ENCODE measurements at regions not wholly inside any gene's neighbourhood (a gene's known extent, or its start where the extent isn't known, plus 50 kb on each side); places are given as distances from the start of the nearest gene placed in this dataset.

DNA sequence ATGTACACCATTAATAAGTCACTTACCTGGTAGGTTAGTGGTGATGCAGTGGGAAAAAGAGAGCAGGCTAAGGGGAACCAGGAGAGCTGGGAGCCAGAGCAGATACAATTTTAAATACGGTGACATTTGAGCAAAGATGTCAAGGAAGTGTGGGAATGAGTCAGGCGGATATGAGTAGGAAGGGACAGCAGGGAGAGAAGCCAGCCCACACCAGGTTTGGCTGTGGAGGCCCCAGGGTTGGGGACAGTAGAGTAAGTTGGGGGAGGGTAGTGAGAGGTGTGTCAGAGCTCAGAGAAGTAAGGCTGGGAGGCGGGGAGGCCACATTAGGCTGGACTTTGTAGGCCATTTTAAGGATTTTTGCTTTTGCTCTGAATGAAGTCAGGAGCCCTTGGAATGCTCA lies 482.0 kb downstream of the DISC1 start:
- no peak for DNase-seq (ENCODE audit: low read depth)
- no peak overlapping the region for H3K4me3 ChIP-seq (ENCODE audit: low read length)
- TF ChIP-seq, protein P1, sequence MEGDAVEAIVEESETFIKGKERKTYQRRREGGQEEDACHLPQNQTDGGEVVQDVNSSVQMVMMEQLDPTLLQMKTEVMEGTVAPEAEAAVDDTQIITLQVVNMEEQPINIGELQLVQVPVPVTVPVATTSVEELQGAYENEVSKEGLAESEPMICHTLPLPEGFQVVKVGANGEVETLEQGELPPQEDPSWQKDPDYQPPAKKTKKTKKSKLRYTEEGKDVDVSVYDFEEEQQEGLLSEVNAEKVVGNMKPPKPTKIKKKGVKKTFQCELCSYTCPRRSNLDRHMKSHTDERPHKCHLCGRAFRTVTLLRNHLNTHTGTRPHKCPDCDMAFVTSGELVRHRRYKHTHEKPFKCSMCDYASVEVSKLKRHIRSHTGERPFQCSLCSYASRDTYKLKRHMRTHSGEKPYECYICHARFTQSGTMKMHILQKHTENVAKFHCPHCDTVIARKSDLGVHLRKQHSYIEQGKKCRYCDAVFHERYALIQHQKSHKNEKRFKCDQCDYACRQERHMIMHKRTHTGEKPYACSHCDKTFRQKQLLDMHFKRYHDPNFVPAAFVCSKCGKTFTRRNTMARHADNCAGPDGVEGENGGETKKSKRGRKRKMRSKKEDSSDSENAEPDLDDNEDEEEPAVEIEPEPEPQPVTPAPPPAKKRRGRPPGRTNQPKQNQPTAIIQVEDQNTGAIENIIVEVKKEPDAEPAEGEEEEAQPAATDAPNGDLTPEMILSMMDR (conservative IDR thresholded peaks at IDR 0.05; ENCODE audit: low read length), result no peak

DNA sequence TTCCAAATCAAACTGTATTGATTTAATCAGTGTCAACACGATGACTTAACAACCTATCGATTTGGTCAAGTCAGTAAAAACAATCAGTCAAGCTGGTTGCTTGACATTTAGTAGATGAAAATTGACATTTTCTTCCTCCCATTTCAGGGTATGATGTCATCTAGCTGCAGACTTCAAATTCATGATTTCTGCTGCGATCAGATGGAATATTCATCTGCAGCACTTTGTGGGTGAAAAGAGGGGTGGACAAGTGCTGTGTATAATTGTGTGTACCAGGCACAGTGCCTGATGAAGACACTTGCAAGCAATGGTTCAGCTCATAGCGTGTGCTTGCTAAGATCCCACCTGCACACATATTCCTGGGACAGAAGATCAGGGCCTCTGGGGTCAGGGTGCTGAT lies 479.8 kb downstream of the DISC1 start:
- TF ChIP-seq, protein P1 (conservative IDR thresholded peaks at IDR 0.05; ENCODE audit: low read length), result no peak
- H3K4me3 ChIP-seq (ENCODE audit: low read length), result no peak overlapping the region
- DNase-seq (ENCODE audit: low read depth), result no peak

DNA sequence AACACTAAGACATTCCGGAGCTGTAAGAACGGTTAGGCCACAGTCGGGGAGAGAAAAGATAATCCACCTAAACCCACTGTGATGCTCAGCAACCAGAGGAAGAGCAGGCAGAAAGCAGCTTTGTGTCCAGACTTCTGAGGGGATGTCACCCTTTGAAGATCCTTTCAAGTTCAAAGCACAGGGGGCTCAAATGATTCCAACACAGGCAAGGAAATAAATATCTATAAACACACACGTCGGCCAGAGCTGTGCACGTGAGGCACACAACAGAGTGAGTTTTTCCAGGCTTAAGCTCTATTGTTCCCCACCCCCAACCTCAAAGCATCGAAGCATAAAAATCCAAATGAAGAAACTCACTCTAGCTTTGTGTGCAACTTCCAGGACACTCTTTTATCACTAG lies 479.0 kb downstream of the DISC1 start:
- TF ChIP-seq, protein P1 (conservative IDR thresholded peaks at IDR 0.05; ENCODE audit: low read length), result no peak
- no peak for DNase-seq (ENCODE audit: low read depth)
- H3K4me3 ChIP-seq (ENCODE audit: low read length), result no peak overlapping the region

DNA sequence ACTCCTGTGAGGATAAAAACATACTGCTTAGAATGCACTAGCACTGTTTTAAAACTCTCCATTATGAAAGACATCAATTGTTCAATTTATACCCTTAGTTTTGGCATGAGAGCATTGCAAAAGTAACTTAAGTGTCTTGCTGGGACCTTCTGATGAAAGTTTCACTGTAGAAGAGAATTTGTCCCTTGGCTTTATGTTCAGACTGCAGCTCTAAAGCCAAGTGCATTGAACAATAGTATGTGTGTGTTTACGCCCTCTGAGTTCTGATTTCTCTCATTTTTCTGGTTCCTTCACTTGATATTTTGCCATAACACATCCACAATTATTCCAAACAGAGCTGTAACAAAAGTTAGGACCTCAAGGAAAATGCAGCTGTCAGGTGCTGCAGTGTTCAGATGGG lies 474.6 kb downstream of the DISC1 start:
- no peak overlapping the region for H3K4me3 ChIP-seq (ENCODE audit: low read length)
- TF ChIP-seq, protein P1 (conservative IDR thresholded peaks at IDR 0.05; ENCODE audit: low read length), result no peak
- no peak for DNase-seq (ENCODE audit: low read depth)

DNA sequence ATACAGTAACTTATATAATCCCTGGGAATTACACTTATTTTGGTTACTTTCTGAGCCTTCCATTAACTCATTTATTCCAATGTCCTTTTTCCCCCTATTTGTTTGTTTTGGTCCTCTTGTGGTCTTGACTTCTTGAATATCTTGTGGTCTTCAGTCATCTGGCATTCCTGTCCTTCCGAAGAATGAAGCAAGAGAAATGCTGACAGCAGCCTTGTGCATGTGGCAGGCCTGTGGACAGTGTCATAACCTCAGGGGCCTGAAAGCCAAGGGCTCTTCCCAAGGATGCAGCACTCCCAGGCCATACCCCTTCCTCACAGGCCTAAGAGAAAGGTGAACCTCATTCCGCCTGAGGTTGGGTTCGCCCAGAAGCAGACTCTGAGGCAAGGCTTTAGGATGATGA lies 470.2 kb downstream of the DISC1 start:
- no peak for DNase-seq (ENCODE audit: low read depth)
- TF ChIP-seq, protein P1 (conservative IDR thresholded peaks at IDR 0.05; ENCODE audit: low read length), result no peak
- no peak overlapping the region for H3K4me3 ChIP-seq (ENCODE audit: low read length)
